HG03432 (cell line): ENCODE measurements at regions not wholly inside any gene's neighbourhood (a gene's known extent, or its start where the extent isn't known, plus 50 kb on each side); places are given as distances from the start of the nearest gene placed in this dataset.
"Not testable (repeated sequence)": the region's sequence is repeated elsewhere in the genome, so short reads cannot be mapped to it uniquely, and the experiment has no call there.

Experiments
- ATAC-seq: cut with Tn5 transposase; IDR thresholded peaks from one replicate; pipeline ENCODE4 v1.9.1; 2021; ENCODE audit warnings: mild to moderate bottlenecking, moderate library complexity; ENCODE audit not compliant: unreplicated experiment

GRCh38 chr5:143594902-143595818 is 191.7 kb upstream of the NR3C1 start:
- ATAC-seq: peak; percentile 31

GRCh38 chr5:143593723-143594122 is 190.2 kb upstream of the NR3C1 start:
- peak; percentile 46 for ATAC-seq

- peak; percentile 87 for ATAC-seq
These were observed 189.2 kb upstream of the NR3C1 start for GRCh38 chr5:143592648-143593047.

GRCh38 chr5:143588933-143589662 is 185.6 kb upstream of the NR3C1 start:
- no peak for ATAC-seq

- not testable (repeated sequence) for ATAC-seq
These were observed 184.6 kb upstream of the NR3C1 start for GRCh38 chr5:143588121-143588520.

GRCh38 chr5:143586781-143587362 is 183.4 kb upstream of the NR3C1 start:
- no peak for ATAC-seq

- no peak for ATAC-seq
These were observed 182.5 kb upstream of the NR3C1 start for GRCh38 chr5:143585970-143586369.

- no peak for ATAC-seq
These were observed 179.9 kb upstream of the NR3C1 start for GRCh38 chr5:143583409-143583808.

- ATAC-seq: no peak
These were observed 179.4 kb upstream of the NR3C1 start for GRCh38 chr5:143582869-143583268.

GRCh38 chr5:143582176-143582575 is 178.7 kb upstream of the NR3C1 start:
- no peak for ATAC-seq

GRCh38 chr5:143581649-143582048 is 178.2 kb upstream of the NR3C1 start:
- no peak for ATAC-seq

- no peak for ATAC-seq
These were observed 177.7 kb upstream of the NR3C1 start for GRCh38 chr5:143581147-143581546.

- no peak for ATAC-seq
These were observed 173.4 kb upstream of the NR3C1 start for GRCh38 chr5:143576711-143577484.

- no peak for ATAC-seq
These were observed 171.8 kb upstream of the NR3C1 start for GRCh38 chr5:143575286-143575685.

- ATAC-seq: peak; percentile 17
These were observed 170.8 kb upstream of the NR3C1 start for GRCh38 chr5:143574236-143574635.

- ATAC-seq: peak; percentile 84
These were observed 170.2 kb upstream of the NR3C1 start for GRCh38 chr5:143573568-143574170.

GRCh38 chr5:143572671-143573070 is 169.2 kb upstream of the NR3C1 start:
- ATAC-seq: no peak

GRCh38 chr5:143571642-143572624 is 168.4 kb upstream of the NR3C1 start:
- no peak for ATAC-seq

GRCh38 chr5:143570989-143571388 is 167.5 kb upstream of the NR3C1 start:
- no peak for ATAC-seq
